BLaER1 (cell line): ENCODE measurements at regions not wholly inside any gene's neighbourhood (a gene's known extent, or its start where the extent isn't known, plus 50 kb on each side); places are given as distances from the start of the nearest gene placed in this dataset.

Experiments
- H3K27ac ChIP-seq: shearing (Covaris generic); formaldehyde crosslinking; 2 replicates; pipeline ENCODE4 v1.8.1; 2022
- H3K27me3 ChIP-seq: shearing (Covaris generic); formaldehyde crosslinking; 2 replicates; pipeline ENCODE4 v1.8.1; 2022
- H3K36me3 ChIP-seq: shearing (Covaris generic); formaldehyde crosslinking; 2 replicates; pipeline ENCODE4 v1.8.1; 2022
- H3K4me1 ChIP-seq: shearing (Covaris generic); formaldehyde crosslinking; 2 replicates; pipeline ENCODE4 v1.8.1; 2022
- H3K4me2 ChIP-seq: shearing (Covaris generic); formaldehyde crosslinking; 2 replicates; pipeline ENCODE4 v1.8.1; 2022
- H3K4me3 ChIP-seq: shearing (Covaris generic); formaldehyde crosslinking; 2 replicates; pipeline ENCODE4 v1.8.1; 2022
- H3K9ac ChIP-seq: shearing (Covaris generic); formaldehyde crosslinking; 2 replicates; pipeline ENCODE4 v1.8.1; 2022
- H3K9me3 ChIP-seq: shearing (Covaris generic); formaldehyde crosslinking; 2 replicates; pipeline ENCODE4 v1.8.1; 2022
- H4K20me1 ChIP-seq: shearing (Covaris generic); formaldehyde crosslinking; 2 replicates; pipeline ENCODE4 v1.8.1; 2022
- Cebpa-rat ChIP-seq: shearing (Covaris generic); IDR thresholded peaks from 2 replicates; pipeline ENCODE4 v1.8.1; 2022

- Histone ChIP-seq H3K4me1 (peaks cover under 1% of the 10 kb centered on the region; the same call in 1 of the 2 replicates), H3K27me3 (no peaks in the 10 kb centered on the region), H4K20me1 (no peaks in the 10 kb centered on the region), H3K36me3 (no peaks in the 10 kb centered on the region), H3K27ac (no peak overlapping the region), H3K9me3 (no peaks in the 10 kb centered on the region), H3K4me3 (no peak overlapping the region), H3K9ac (no peak overlapping the region), H3K4me2 (no peak overlapping the region)
- no peak for TF ChIP-seq Cebpa-rat
These were observed 363.8 kb upstream of the TNC start for GRCh38 chr9:115481769-115482168.

DNA sequence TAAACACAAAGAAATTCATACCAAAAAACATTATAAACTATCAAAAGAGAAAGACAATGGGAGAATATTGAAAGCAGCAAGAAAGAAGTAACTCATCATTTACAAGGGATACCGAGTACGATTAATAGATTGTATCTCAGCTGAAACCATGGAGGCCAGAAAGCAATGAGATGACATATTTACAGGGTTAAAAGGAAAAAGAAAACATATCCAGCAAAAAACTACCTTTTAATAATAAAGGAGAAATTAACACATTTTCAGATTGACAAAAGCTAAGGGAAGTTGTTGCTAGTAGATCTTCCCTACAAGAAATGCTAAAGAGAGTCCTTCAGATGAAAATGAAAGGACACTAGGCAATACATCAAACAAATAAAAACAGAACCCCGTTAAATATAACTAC lies 364.8 kb upstream of the TNC start:
- no peak overlapping the region for H3K4me3 ChIP-seq
- peaks cover 10% of the 10 kb centered on the region for H3K4me1 ChIP-seq
- no peaks in the 10 kb centered on the region for H3K27me3 ChIP-seq
- H3K27ac ChIP-seq, result no peak overlapping the region
- no peaks in the 10 kb centered on the region for H3K9me3 ChIP-seq
- no peak overlapping the region for H3K4me2 ChIP-seq
- no peak overlapping the region for H3K9ac ChIP-seq
- no peak for TF ChIP-seq Cebpa-rat
- H3K36me3 ChIP-seq, result no peaks in the 10 kb centered on the region
- H4K20me1 ChIP-seq, result no peaks in the 10 kb centered on the region

GRCh38 chr9:115492869-115493268 lies 374.9 kb upstream of the TNC start:
- Histone ChIP-seq H3K36me3 (no peaks in the 10 kb centered on the region), H3K4me3 (no peak overlapping the region), H3K9ac (no peak overlapping the region), H3K4me1 (peaks cover 5% of the 10 kb centered on the region), H3K27me3 (no peaks in the 10 kb centered on the region), H3K27ac (no peak overlapping the region), H3K4me2 (no peak overlapping the region), H4K20me1 (no peaks in the 10 kb centered on the region), H3K9me3 (no peaks in the 10 kb centered on the region)
- no peak for TF ChIP-seq Cebpa-rat

DNA sequence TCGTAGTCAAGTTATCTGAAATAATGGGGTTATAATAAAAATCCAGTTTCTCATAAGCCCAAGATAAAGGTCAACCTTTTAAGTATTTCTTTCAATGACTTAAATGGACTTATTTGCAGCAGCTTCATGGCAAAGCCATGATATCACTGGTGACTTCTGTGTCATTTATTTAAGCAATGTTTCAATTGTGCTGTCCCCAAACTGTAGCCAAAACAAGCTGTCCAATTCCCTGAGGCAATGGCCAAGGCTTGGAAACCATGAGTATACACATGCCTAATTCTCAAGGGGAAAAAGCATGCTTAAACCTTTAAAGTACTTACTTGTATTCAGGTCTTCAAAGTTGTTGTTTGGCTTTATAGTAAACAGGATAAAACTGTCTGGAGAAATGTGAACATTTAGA lies 376.4 kb upstream of the TNC start:
- H3K27ac ChIP-seq, result no peak overlapping the region
- no peaks in the 10 kb centered on the region for H3K36me3 ChIP-seq
- no peak overlapping the region for H3K9ac ChIP-seq
- no peaks in the 10 kb centered on the region for H3K4me1 ChIP-seq
- no peak for TF ChIP-seq Cebpa-rat
- H3K4me3 ChIP-seq, result no peak overlapping the region
- no peaks in the 10 kb centered on the region for H3K9me3 ChIP-seq
- H3K4me2 ChIP-seq, result no peak overlapping the region
- H4K20me1 ChIP-seq, result no peaks in the 10 kb centered on the region
- H3K27me3 ChIP-seq, result no peaks in the 10 kb centered on the region

- no peaks in the 10 kb centered on the region for H3K27me3 ChIP-seq
- no peaks in the 10 kb centered on the region for H4K20me1 ChIP-seq
- H3K9ac ChIP-seq, result no peak overlapping the region
- no peak overlapping the region for H3K4me3 ChIP-seq
- H3K27ac ChIP-seq, result no peak overlapping the region
- no peaks in the 10 kb centered on the region for H3K4me1 ChIP-seq
- H3K9me3 ChIP-seq, result no peaks in the 10 kb centered on the region
- H3K36me3 ChIP-seq, result no peaks in the 10 kb centered on the region
- no peak for TF ChIP-seq Cebpa-rat
- H3K4me2 ChIP-seq, result no peak overlapping the region
These were observed 377.2 kb upstream of the TNC start for GRCh38 chr9:115495052-115495635.

DNA sequence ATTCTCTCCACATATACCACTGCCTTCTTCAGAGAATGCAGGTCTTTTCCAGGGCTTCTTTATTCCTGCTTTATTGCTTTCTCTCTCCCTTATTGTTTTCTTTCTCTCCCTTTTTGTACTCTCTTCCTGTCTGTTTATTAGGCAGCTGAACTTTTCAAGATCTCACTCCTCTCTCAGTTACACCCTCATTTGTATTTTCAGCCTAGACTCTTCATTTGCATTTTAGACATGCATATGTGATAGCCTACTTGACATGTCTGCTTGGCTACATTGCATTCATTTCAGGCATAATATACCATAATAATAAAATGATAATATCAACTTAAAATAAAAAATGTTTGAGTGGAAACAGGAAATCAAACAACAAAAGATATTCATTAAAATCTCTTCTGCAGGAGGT lies 377.9 kb upstream of the TNC start:
- Histone ChIP-seq H3K9ac (no peak overlapping the region), H3K27ac (no peak overlapping the region), H3K4me1 (no peaks in the 10 kb centered on the region), H3K4me2 (no peak overlapping the region), H3K4me3 (no peak overlapping the region), H3K9me3 (no peaks in the 10 kb centered on the region), H3K27me3 (no peaks in the 10 kb centered on the region), H3K36me3 (no peaks in the 10 kb centered on the region), H4K20me1 (no peaks in the 10 kb centered on the region)
- TF ChIP-seq Cebpa-rat, result no peak

DNA sequence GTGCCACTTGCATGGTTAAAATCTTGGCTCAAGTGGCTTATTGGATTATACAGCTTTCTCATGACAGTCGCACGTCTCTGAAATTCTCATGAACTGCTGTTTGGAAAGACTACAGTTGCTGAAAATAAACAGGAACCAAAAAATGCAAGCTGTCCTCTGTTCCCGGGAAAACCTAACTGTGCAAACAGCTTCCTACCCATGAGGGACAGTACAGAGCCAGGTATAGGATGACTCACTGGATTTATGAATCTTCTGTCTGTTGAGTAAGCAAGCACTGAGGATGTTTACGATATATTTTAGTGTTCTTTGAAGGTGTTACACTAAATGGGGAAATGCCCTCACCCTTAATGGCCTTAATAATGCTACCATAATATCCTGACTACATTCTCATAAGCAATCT lies 380.3 kb upstream of the TNC start:
- no peaks in the 10 kb centered on the region for H3K27me3 ChIP-seq
- H3K4me3 ChIP-seq, result no peak overlapping the region
- H4K20me1 ChIP-seq, result no peaks in the 10 kb centered on the region
- H3K36me3 ChIP-seq, result no peaks in the 10 kb centered on the region
- TF ChIP-seq Cebpa-rat, result no peak
- H3K4me1 ChIP-seq, result no peaks in the 10 kb centered on the region
- no peak overlapping the region for H3K27ac ChIP-seq
- H3K9me3 ChIP-seq, result no peaks in the 10 kb centered on the region
- no peak overlapping the region for H3K9ac ChIP-seq
- no peak overlapping the region for H3K4me2 ChIP-seq

DNA sequence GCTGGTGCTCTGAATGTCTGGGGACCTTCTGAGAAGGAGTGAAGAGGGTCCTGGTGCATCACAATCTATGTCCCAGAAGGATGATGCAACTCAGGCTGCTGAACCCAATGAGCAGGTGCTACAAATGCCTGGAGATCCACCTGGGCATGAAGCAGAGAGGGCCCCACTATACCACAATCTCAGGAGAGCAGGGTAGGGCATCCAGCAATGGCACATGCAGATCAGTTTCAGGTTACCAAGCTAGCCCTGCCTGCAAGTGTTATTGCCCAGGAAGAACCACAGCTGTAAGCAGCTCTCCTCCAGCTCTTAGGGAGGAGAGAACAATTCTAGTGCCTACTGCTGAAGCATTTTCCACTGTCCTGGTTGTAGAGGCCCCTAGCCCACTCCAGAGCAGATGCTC lies 389.2 kb upstream of the TNC start:
- no peaks in the 10 kb centered on the region for H3K9me3 ChIP-seq
- no peak overlapping the region for H3K9ac ChIP-seq
- H3K4me1 ChIP-seq, result no peaks in the 10 kb centered on the region
- TF ChIP-seq Cebpa-rat, result no peak
- no peaks in the 10 kb centered on the region for H3K27me3 ChIP-seq
- no peaks in the 10 kb centered on the region for H4K20me1 ChIP-seq
- no peak overlapping the region for H3K27ac ChIP-seq
- H3K4me2 ChIP-seq, result no peak overlapping the region
- no peak overlapping the region for H3K4me3 ChIP-seq
- no peaks in the 10 kb centered on the region for H3K36me3 ChIP-seq

DNA sequence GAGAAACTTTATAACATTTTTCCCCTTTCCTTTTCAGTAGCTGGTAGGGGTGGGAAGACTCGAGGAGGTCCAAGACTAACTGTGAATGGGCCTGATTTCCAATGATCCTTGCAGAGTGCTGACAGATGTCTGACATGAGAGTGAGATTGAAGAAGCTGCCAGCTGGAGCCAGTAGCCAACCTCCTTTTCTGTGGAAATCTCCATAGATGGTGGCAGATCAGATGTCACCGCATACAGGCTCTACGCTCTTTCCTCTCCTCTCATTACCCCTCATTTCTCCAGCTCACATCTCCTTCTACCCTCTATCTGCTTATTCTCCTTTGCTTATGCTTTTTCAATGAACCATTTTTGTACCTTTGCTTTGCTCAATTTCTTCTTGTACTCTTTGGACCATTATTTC lies 395.2 kb upstream of the TNC start:
- H3K9ac ChIP-seq, result no peak overlapping the region
- no peaks in the 10 kb centered on the region for H4K20me1 ChIP-seq
- H3K27ac ChIP-seq, result no peak overlapping the region
- TF ChIP-seq Cebpa-rat, result no peak
- H3K4me1 ChIP-seq, result no peaks in the 10 kb centered on the region
- no peaks in the 10 kb centered on the region for H3K36me3 ChIP-seq
- no peaks in the 10 kb centered on the region for H3K27me3 ChIP-seq
- H3K4me2 ChIP-seq, result no peak overlapping the region
- no peak overlapping the region for H3K4me3 ChIP-seq
- no peaks in the 10 kb centered on the region for H3K9me3 ChIP-seq

DNA sequence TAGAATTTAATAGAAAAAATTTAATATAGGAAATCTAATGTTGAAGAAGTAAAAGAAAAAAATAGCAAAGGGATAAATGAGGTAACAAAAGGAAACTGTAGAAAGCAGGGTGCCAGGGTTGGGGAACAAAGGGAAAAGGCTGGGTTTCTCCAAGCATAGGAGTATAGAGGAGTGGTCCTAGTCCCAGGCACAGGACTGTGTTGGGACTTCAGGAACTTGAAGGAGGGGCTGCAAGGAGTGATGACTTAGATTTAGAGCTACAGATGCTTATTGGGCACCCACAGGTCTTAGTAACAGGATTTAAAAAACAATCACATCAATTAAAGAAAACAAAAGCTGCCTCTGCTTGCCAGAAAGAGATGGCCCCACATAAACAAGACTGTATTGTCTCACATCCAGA lies 396.5 kb upstream of the TNC start:
- H3K27me3 ChIP-seq, result no peaks in the 10 kb centered on the region
- TF ChIP-seq Cebpa-rat, result no peak

More for the DNA sequence above, 396.5 kb upstream of the TNC start:
- H3K36me3 ChIP-seq, result no peaks in the 10 kb centered on the region
- H3K4me1 ChIP-seq, result no peaks in the 10 kb centered on the region
- no peak overlapping the region for H3K4me3 ChIP-seq
- H3K9ac ChIP-seq, result no peak overlapping the region
- no peaks in the 10 kb centered on the region for H4K20me1 ChIP-seq
- H3K4me2 ChIP-seq, result no peak overlapping the region
- no peaks in the 10 kb centered on the region for H3K9me3 ChIP-seq
- H3K27ac ChIP-seq, result no peak overlapping the region
